BE2C (cell line): ENCODE measurements at regions not wholly inside any gene's neighbourhood (a gene's known extent, or its start where the extent isn't known, plus 50 kb on each side); places are given as distances from the start of the nearest gene placed in this dataset.

Source experiments
- DNase-seq: peaks from one replicate; pipeline ENCODE4 v3.0.0-alpha.2; 2020
- H3K27me3 ChIP-seq: fragments of 250-450 bp; sonication (Bioruptor Pico); 2 replicates; pipeline ENCODE4 v1.5.1; 2020; ENCODE audit warnings: mild to moderate bottlenecking
- H3K36me3 ChIP-seq: fragments of 250-450 bp; sonication (Bioruptor Pico); 2 replicates; pipeline ENCODE4 v1.5.1; 2020; ENCODE audit warnings: mild to moderate bottlenecking
- H3K4me1 ChIP-seq: fragments of 250-450 bp; sonication (Bioruptor Pico); 2 replicates; pipeline ENCODE4 v1.5.1; 2020
- H3K4me3 ChIP-seq: 2 replicates; pipeline ENCODE4 v1.5.1; 2011; ENCODE audit warnings: low read depth, low read length
- H3K9me3 ChIP-seq: fragments of 250-450 bp; sonication (Bioruptor Pico); 2 replicates; pipeline ENCODE4 v1.5.1; 2020
- CTCF ChIP-seq: IDR thresholded peaks from 2 replicates; pipeline ENCODE4 v1.5.1; 2012; ENCODE audit warnings: mild to moderate bottlenecking, low read depth, low read length

DNA sequence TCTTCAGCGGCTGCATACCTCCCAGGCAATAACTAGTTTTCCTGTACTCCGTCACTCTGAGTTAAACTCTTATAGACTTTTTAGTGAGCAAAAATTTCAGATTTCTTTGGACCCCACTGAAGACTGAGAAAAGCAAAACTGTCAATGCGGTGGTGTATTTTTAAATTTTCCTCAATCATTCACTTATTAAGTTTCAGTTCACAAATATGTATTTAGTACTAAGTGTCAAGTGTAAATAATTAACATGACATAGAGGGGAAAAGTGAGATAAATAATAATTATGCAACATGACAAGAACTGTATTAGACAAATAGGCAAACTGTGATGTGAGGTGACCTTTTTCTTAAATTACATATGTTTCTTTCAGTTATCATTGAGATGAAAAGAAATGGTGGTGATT lies 124.4 kb downstream of the NAF1 start:
- DNase-seq, result no peak
- no peak for TF ChIP-seq CTCF
- H3K9me3 ChIP-seq, result no peaks in the 10 kb centered on the region
- no peaks in the 10 kb centered on the region for H3K4me1 ChIP-seq
- H3K36me3 ChIP-seq, result no peaks in the 10 kb centered on the region
- H3K4me3 ChIP-seq, result no peak overlapping the region
- peaks cover 5% of the 10 kb centered on the region; the same call in 1 of the 2 replicates for H3K27me3 ChIP-seq

DNA sequence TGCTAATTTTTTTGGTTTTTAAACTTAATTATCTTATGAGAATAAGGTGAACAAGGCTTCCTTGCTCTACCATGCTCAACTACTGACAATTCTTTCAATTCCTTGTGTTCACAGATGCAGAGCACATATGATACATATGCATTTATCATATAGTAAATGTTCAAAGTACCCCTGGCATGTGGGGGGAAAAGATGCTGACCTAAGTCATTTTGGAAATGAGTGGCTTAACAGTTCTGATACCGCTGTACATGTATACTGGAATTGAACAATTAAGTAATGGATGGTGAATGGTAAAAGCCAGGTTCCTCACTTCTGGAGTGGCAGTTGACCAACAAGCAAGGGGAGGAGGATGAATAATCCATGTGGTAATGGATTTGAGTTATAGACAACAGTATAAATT lies 149.6 kb downstream of the NAF1 start:
- no peaks in the 10 kb centered on the region for H3K36me3 ChIP-seq
- no peaks in the 10 kb centered on the region for H3K9me3 ChIP-seq
- DNase-seq, result no peak
- no peaks in the 10 kb centered on the region for H3K27me3 ChIP-seq
- TF ChIP-seq CTCF, result no peak
- H3K4me1 ChIP-seq, result no peaks in the 10 kb centered on the region
- no peak overlapping the region for H3K4me3 ChIP-seq

- no peaks in the 10 kb centered on the region for H3K36me3 ChIP-seq
- TF ChIP-seq CTCF, result no peak
These were observed 153.9 kb downstream of the NAF1 start for GRCh38 chr4:163012816-163013215.

DNA sequence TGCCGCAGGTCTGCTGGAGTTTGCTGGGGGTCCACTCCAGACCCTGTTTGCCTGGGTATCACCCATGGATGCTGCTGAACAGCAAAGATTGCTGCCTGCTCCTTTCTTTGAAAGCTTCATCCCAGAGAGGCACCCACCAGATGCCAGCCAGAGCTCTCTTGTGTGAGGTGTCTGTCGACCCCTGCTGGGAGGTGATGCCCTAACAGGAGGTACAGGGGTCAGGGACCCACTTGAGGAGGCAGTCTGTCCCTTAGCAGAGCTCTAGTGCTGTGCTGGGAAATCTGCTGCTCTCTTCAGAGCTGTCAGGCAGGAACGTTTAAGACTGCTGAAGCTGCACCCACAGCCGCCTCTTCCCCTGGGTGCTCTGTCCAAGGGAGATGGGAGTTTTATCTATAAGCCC lies 162.7 kb downstream of the NAF1 start:
- no peak overlapping the region for H3K4me3 ChIP-seq
- DNase-seq, result no peak
- no peaks in the 10 kb centered on the region for H3K4me1 ChIP-seq
- no peaks in the 10 kb centered on the region for H3K27me3 ChIP-seq
- H3K9me3 ChIP-seq, result no peaks in the 10 kb centered on the region
- TF ChIP-seq CTCF, result no peak
- H3K36me3 ChIP-seq, result no peaks in the 10 kb centered on the region

More at GRCh38 chr4:163012816-163013215, 153.9 kb downstream of the NAF1 start:
- DNase-seq, result no peak
- H3K9me3 ChIP-seq, result no peaks in the 10 kb centered on the region
- H3K4me1 ChIP-seq, result no peaks in the 10 kb centered on the region
- H3K27me3 ChIP-seq, result no peaks in the 10 kb centered on the region
- no peak overlapping the region for H3K4me3 ChIP-seq

GRCh38 chr4:162988530-162988929 lies 178.2 kb downstream of the NAF1 start:
- Histone ChIP-seq H3K36me3 (no peaks in the 10 kb centered on the region), H3K4me3 (no peak overlapping the region), H3K27me3 (no peaks in the 10 kb centered on the region), H3K9me3 (no peaks in the 10 kb centered on the region), H3K4me1 (no peaks in the 10 kb centered on the region)
- TF ChIP-seq CTCF, result no peak
- no peak for DNase-seq

DNA sequence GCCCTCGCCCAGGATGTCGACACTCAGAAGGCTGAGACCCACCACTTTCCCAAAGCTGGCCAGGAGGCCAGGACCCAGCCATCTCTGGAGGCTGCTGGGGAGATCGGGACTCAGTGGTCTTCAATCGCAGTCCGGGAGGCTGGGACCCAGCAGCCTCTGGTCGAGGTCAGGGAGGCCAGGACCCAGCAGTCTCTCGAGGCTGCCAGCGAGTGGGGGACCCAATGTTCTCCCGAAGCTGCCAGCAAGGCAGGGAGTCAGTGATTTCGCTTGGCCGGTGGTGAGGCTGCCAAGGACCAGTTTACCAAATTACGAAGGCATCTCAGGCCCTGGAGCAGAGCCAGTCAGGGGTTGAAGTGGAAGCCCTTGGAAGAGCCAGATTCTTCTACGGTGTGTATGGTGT lies 181.6 kb downstream of the NAF1 start:
- TF ChIP-seq CTCF, result no peak
- no peaks in the 10 kb centered on the region for H3K9me3 ChIP-seq
- H3K4me1 ChIP-seq, result no peaks in the 10 kb centered on the region
- DNase-seq, result no peak
- H3K36me3 ChIP-seq, result no peaks in the 10 kb centered on the region
- no peak overlapping the region for H3K4me3 ChIP-seq
- no peaks in the 10 kb centered on the region for H3K27me3 ChIP-seq
